GM19023 (cell line): ENCODE measurements at regions not wholly inside any gene's neighbourhood (a gene's known extent, or its start where the extent isn't known, plus 50 kb on each side); places are given as distances from the start of the nearest gene placed in this dataset.
"Not testable (repeated sequence)": the region's sequence is repeated elsewhere in the genome, so short reads cannot be mapped to it uniquely, and the experiment has no call there.

Experiments used
- ATAC-seq: cut with Tn5 transposase; IDR thresholded peaks from one replicate; pipeline ENCODE4 v1.9.1; 2021; ENCODE audit warnings: mild to moderate bottlenecking, moderate library complexity; ENCODE audit not compliant: unreplicated experiment

DNA sequence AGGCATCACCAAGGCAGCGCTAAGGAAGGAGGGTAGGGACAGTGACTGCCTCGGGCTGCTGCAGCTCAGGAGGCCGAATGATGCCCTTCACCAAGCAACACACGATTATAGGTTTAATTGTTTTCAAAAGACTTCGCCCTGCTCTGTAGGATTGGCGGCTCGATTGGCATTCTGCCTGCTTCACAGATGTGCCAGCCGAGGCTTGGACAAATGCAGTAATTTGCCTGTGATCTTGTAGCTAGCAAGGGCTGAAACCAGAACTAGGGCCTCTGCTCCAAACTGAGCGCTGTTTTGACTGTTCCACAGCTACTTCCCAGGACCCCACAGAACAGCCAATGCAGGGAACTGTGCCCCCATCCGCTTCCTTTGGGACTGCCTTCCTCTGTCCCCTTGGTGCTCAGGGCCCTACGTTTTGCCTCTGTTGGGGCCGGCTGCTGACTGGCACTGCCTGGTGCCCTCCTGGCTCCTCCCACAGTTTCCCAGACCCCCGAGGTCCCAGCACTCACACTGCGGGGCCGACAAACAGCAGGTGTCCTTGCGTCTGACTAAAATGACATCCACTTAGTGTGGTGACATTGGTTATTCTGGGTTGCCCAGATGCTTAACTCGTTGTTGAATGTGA is 62.6 kb upstream of the EN2 start:
- no peak for ATAC-seq

DNA sequence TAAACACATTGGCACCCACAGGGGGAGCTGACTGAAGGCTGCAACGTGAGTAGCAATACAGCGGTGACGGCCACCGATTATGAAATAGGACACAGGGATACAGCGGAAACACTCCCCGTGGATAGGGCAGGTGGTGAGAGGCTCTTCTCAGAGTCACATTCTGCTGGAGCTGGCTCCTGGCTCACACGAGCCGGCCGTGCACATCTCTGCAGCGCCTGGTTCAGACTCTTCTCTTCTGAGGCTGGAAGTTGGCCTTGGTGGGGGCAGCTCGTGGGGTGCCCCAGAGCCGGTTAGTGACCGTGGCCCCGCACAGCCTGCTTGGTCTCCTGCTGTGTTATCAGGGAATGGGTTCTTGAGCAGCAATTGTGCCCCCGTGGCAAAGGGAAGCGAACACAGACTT is 61.3 kb upstream of the EN2 start:
- no peak for ATAC-seq

DNA sequence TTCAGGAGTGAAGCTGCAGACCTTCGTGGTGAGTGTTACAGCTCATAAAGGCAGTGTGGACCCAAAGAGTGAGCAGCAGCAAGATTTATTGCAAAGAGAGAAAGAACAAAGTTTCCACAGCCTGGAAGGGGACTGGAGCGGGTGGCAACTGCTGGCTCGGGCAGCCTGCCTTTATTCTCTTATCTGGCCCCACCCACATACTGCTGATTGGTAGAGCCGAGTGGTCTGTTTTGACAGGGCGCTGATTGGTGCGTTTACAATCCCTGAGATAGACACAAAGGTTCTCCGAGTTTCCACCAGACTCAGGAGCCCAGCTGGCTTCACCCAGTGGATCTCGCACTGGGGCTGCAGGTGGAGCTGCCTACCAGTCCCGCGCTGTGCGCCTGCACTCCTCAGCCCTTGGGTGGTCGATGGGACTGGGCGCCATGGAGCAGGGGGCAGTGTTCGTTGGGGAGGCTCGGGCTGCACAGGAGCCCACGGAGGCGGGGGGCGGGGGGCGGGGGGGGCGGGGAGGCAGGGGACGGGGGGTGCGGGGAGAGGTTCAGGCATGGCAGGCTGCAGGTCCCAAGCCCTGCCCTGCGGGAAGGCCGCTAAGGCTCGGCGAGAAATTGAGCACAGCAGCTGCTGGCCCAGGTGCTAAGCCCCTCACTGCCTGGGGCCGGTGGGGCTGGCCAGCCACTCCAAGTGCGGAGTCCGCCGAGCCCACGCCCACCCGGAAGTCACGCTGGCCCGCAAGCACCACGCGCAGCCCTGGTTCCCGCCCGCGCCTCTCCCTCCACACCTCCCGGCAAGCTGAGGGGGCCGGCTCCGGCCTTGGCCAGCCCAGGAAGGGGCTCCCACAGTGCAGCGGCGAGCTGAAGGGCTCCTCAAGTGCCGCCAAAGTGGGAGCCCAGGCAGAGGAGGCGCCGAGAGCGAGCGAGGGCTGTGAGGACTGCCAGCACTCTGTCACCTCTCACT is 59.9 kb upstream of the EN2 start:
- not testable (repeated sequence) for ATAC-seq

DNA sequence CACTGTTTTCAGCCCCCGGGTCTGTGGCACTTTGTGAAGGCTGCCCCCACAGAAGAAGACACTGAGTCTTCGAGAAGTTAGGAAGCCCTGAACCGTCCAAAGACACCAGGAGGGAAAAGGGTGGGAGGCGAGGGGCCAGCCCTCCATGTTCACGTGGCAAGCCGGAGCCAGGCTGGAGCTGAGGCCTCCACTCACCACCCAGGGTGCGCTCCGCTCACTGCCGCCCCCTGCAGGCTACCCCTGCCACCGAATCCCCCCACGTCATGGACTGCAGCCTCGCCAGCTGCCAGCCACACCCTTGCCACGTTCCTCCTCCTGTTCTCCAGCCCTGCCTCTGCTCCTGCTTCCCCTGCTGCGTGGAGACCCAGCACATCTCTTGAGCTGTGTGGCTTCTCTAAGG is 59.0 kb upstream of the EN2 start:
- no peak for ATAC-seq

GRCh38 chr7:155399577-155399976 is 58.4 kb upstream of the EN2 start:
- no peak for ATAC-seq

DNA sequence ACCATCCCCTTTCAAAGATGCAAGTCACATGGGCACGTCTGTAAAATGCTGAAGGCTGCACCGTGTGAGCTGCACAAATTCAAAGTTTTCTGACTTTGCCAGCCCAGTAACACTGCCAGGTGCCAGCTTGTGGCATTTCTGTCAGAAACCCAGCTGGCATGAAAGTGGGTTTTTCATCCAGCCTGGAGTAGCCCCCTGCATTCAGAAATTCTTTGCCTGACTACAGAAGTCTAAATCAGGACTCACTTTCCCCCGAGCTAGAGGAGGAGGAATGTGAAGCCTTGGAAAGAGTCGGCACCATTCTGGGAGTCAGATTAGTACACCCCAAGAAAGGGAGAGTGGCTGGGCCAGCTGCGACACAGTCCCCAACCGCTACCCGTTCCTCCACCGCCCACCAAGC is 56.7 kb upstream of the EN2 start:
- no peak for ATAC-seq

DNA sequence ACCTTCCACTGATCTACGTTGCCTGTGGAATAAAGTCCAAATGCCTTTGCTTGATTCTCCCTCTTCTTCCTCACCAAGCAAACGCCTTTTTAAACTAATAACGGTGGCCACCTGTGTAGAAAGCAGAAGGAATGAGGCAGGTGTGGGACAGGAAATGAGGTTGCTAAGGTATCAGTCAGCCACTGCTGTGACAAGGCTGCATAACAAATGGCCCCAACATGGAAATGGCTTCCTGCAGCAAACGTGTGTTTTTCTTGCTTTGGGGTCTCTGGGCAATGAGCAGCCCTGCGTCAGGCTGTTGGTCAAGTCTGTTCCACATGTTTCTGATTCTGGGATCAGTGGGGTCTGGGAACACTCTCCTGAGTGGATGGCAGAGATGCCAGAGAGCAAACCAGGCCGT is 56.0 kb upstream of the EN2 start:
- ATAC-seq = no peak

GRCh38 chr7:155402941-155403340 is 55.0 kb upstream of the EN2 start:
- no peak for ATAC-seq

- no peak for ATAC-seq
Measured at GRCh38 chr7:155404976-155405375, 53.0 kb upstream of the EN2 start.

GRCh38 chr7:155405399-155406318 is 52.3 kb upstream of the EN2 start:
- no peak for ATAC-seq

GRCh38 chr7:155407799-155408198 is 50.1 kb upstream of the EN2 start:
- no peak for ATAC-seq
